Inflammatory macrophage (primary cell): ENCODE measurements at regions not wholly inside any gene's neighbourhood (a gene's known extent, or its start where the extent isn't known, plus 50 kb on each side); places are given as distances from the start of the nearest gene placed in this dataset.
A peak's percentile ranks its signal among the peaks of the same experiment; 100 is the strongest.
"Not testable (repeated sequence)": the region's sequence is repeated elsewhere in the genome, so short reads cannot be mapped to it uniquely, and the experiment has no call there.

Experiments
- DNase-seq, 2 donors: peaks; one replicate each; pipeline ENCODE4 v3.0.0-alpha.2; 2020 to 2022

DNA sequence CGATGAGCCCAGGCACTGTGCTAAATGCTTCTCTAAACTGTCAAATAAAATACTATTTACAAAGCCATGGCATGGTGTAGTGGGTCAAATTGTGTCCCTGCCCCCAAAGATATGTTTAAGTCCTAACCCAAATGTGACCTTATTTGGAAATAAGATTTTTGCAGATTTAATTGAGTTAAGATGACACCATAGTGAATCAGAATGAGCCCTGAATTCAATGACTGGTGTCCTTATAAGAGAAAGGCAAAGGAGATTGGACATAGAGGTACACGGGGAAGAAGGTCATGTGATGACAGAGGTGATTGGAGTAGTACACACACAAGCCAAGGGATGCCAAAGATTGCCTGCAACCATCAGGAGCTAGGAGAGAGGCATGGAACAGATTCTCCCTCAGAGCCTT is 121.6 kb upstream of the VEPH1 start:
- DNase-seq, result no peak

DNA sequence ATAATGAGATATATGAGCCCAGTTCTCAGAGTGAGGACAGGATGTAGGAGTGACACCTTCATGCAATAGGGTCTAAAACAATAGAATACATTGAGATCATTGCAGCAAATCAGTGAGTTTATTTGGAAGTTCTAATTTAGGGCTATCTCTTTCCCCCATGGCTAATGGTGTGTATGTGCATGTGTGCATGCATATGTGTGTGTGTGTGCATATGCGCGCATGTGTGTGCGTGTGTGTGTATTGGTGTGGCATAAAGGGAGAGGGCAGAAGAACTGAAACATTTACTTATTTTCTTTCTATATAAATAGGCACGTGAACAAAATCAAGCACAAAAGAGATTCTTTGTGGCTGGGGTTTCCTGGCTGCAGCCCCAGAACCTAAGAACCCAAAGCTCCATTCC is 115.7 kb upstream of the VEPH1 start:
- no peak for DNase-seq

DNA sequence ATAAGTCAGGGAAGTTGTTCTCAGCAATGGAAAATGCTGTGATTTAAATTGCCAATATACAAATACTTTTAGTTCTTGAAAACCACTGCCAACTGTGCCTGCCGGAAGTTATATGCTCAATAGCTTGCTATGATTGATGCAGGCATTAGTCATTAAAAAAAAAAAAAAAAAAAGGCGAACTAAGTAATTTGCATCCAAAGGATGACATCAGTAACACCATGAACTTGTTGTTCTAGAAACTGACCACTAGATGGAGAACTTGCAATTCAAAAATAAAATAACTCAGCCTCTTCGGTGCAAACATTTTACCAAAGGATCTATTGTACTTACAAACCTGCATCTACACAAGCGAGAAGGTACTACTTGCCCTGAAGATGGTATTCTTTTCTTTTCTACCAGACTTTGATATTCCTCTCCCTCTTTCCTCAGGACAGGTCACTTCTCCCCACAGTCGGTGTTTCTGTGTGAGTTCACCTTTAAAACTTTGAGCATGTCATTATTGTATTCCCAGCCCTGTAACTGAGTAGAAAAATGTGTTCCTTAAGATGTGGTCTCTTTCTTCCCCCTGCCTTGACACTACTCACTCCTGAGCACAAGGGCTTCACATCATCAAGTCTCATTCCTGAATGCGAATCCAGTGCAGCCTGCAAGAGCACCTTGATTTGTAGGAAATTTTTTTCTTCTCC is 115.0 kb upstream of the VEPH1 start:
- DNase-seq, result peak; percentile 54 to 84

DNA sequence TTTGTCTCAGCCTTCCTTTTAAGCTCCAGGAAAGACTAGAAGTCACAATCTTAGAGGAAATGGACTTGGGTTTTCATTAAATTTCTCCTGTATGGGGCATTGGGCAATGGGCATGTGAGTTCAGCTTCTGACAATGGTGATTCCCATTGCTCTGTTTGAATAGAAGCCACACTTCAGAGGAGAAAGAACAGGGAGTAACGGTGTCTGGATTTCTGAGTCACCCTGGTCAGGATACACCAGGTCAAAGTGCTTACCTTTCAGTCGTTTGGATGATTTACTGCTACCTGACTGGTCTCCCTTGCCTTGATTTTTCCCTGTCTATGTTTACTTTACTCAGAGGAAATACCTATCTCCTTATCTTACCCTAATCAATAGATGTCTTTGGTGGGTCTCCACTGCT is 111.7 kb upstream of the VEPH1 start:
- no peak for DNase-seq

DNA sequence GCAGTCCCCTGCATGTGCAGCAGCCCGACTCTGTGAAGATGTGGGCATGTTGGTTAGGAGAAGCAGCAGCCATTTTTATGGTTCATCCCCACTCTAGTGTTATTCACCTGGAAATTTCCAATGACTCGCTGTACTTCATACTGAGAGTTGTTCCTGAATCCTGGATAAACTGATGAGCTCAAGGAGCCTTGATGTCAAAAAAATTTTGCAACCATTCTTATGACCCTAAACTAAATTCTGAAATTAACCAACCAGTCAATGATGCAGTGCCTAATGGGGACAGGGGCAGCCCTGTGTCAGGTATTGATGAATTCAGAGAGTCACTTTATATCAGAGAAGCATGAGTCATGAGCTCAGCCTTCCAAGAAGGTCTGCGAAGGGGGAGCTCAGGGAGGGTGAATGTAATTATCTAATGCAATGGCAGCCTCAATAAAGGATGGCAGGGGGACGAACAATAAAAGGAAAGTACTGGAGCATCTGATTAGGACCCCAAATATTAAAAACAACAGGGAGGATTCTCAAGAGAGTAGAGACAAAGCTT is 108.4 kb upstream of the VEPH1 start:
- DNase-seq, result no peak

DNA sequence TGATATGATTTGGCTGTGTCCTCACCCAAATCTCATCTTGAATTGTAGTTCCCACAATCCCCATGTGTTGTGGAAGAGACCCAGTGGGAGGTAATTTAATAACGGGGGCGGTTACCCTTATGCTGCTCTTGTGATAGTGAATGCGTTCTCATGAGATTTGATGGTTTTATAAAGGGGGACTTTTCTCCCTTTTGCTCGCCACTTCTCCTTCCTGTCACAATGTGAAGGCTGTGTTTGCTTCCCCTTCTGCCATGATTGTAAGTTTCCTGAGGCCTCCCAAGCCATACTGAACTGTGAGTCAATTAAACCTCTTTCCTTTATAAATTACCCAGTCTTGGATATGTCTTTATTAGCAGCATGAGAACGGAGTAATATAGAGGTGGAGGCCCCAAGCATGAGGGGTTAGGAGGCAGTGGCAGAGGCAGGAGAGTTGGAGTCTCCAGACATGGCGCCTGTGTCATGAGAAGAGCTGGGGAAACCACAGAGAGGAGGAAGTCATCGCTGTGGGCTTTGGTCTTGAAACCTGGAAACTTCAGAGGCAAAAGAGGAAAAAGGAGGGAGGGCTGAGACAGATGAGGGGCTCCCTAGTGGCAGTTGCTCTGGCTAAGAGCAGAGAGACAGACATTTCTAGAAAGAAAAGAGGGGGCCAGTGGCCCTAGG is 107.8 kb upstream of the VEPH1 start:
- DNase-seq, result peak in 1 of 2 donors; percentile 6

DNA sequence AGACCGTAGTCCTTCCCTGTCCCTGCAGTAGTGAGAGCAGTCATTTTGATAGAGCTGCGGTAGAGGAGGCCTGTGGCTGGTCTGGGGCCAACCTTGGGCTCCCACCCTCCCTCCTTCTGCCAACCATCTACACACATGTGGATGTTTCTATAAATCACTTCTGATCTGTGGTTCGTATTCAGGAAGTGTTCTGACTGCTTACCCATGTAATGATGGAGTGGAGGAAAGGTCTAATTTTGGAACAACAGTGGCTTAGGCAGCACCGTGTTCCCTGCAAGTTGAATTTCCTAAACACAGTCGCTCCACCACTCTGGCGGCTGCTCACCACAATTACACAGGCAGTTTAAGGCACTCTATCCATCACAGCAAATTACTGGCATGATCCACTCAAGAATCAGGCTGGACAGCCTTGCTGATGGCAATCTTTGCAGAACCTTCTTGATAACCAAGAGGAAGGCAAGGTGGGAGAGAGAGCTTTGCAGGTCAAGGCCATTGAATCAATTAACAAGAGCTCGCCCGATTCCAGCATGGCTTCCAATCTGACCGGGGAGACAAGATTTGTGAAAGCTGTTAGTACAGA is 104.7 kb upstream of the VEPH1 start:
- DNase-seq, result no peak

DNA sequence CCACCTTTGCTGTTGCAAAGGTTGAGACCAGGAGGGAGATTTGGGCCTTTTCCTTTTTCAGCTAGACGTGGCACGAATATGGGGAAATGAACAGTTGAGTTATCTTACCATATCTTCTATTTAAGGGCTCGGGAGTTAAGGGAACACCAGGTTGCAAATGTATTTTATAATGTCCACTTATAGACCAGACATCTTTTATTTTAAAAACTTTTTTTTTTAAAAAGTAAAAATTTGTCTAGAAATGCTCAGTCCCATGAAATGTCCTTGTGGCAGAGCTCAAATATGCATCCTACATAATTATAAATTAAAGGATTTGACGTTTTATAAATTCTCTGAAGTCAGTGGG is 103.6 kb upstream of the VEPH1 start:
- DNase-seq, result no peak

DNA sequence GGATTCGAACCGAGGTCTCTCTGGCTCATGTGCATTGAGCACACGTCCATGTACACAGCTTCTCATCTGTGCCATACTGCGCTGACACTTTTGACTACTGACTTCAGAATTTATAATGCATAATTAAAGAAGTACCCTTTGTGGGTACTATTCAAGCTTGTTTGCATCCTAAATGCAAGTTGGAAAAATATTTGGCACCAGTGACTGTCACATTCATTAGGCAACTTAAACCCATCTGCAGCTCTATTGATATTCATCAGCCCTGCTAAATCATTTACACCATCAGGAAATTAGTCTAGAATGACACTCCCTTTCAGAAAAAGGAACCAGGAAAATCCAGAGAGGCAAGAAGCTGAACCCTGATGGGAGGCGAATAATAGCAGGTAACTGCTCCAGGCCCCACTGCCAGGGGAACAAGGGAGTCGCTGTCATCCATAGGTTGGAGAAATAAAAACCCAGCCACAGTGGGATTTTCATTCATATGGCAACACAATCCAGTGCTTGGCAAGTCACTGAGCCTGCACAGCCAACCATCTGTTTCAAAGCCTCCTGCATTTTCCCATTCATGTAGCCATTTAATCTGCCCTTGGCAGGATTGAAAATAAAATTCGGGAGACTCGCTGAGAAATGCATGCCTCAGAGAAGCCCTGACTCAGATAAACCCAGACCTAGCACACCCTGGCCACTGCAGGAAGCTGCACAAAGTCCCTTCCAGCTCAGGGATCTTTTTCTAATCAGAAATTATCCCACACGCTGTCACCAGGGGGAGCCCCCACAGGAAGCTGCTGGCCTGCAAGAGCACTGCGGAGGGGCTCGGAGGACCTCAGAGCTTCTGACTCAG is 103.0 kb upstream of the VEPH1 start:
- peak; percentile 42 to 53 for DNase-seq

DNA sequence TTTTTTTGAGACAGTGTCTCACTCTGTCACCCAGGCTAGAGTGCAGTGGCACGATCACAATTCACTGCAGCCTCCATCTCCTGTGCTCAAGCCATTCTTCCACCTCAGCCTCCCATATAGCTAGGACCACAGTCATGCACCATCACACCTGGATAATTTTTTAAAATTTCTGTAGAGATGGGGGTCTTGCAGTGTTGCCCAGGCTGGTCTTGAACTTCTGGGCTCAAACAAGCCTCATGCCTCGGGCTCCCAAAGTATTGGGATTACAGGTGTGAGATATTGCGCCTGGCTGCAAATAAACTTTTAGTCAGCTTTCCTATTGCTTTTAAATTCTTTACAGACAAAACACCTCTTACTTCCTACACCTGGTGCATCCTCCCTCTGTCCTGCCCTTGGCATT is 102.1 kb upstream of the VEPH1 start:
- no peak for DNase-seq

DNA sequence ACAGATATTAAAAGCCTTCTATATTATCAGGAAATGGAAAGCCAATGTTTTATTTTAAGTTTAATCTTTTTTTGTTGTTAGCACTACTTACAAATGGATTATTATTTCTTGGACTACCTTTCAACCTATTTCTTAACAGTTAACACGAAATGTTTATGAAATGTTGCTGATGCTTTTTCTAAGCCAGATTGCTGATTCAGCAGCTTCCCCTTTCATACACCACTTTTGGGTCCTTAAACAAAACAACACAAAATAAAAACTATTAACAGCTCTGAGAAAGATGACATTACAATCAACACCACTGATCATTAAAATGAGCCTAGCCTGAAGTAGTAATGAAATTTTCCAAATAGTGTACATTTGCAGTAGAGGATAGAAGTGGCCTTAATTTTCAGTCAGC is 99.2 kb upstream of the VEPH1 start:
- DNase-seq, result no peak

DNA sequence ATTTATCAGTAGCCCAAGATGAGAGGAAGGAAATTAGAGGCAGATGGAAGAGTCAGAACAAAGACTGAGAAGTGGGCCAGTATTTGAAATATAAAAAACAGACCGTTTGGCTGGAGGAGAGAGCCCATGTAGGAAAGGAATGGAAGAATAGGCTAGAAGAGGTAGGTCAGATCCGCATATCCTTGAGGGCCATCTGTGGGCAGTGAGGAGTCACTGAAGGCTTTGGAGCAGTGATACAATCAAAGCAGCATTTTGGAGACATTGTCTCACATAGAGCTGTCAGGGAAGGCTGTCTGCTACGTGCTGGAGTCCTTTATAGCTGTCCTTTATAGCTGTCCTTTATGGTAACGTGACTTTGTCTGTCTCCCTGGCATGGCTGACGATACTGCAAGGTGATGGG is 92.0 kb upstream of the VEPH1 start:
- DNase-seq, result no peak

DNA sequence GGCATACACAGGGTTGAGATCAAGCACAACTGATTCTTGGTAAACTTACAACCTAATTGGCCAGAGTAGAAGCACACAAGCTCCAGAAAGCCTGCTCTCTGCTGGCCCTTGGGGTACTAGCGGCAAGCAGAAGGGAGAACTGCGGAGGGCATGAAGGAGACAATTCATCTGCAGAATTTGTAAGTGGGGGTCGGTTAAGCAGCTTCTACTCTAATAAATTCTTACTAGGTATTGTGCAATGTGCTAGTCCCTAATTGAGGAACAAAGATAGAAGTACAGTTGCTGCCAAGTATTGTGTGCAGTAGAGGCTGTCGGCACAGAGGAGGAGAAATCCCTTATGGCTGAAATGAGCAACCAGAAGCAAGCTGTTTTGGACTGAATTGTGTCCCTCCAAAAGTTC is 91.2 kb upstream of the VEPH1 start:
- DNase-seq, result no peak

DNA sequence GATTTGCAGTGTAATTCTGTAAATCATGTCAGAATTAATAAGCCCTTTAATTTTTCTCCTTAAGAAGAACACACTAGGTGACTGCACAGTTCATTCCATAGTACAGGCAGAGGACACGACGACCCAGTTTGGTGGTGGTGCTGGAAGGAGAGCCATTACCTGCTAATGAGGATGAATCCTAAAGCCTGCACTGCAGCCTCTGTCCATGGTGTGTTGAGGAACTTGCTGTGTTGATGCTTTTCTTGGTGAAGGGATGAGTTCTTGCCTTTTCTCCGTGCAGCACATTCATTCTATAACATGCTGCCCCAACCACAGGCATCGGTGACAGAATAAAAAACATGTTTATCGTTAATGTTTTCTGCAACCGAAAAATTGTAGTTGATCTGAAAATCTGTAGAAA is 89.6 kb upstream of the VEPH1 start:
- DNase-seq, result no peak

DNA sequence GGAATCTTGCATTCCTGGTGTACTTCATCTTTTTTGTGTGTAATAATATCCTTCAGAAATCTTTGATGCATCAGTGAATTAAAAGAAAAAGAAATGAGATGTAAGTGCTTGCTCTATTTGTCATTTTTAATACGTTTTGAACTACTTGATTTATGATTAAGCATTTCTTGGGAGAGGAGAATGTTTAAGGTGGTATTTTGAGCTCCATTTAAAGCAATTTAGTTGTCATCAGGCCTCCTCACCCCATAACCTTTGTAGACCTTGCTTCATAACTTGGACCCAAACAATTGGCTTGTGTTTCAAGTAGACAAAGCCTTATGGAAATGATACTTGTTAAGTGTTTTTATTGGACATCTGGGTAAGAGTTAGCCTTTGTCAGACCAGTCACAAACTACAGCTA is 87.1 kb upstream of the VEPH1 start:
- no peak for DNase-seq

DNA sequence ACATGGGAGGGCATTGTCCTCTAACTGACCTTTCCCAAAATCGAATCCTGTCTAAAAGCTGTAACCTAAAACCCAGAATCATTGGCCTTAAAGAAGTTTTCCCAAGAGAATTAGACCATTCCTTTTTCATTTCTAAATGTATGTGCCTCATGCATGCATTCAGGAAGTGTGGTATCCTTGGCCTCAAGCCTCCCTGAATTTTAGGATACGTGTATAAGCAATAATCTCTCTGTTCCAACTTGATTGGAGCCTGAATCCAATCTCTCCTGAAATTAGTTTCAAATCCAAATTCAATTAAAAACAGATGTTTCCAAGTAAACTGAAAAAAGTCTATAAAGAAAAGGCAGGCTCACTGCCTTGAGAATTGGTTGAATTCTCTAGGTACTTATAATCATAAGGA is 86.0 kb upstream of the VEPH1 start:
- no peak for DNase-seq

DNA sequence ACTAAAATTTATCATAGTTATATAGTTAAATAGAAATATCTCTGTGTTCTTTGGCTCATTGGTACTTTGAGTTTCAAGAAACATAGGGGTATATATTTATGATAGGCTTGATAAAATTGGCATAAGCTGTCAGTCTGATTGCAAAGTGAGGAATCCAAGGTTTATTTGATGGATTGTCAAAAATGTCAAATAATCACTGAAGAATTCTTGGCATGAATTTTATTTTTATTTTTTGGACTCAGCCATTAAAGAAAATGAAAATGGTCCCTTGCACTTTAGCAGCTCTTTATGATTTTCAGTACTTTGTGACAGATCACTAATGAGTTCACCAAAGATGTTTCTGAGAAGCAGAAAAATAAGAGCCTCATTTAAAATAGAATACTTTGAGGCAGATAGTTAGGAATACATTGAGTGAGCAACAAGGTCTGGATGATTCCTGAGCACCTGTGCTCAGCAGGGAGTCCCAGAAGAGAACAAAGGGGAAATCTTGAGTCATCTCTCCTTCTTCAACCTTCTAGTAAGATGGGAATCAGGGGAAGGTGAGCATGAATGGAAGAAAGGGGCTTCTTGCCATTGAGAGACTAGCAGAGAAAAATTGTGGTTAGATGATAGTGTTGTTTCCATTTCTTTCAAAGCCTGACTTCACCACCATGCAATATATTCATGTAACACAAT is 85.3 kb upstream of the VEPH1 start:
- no peak for DNase-seq

DNA sequence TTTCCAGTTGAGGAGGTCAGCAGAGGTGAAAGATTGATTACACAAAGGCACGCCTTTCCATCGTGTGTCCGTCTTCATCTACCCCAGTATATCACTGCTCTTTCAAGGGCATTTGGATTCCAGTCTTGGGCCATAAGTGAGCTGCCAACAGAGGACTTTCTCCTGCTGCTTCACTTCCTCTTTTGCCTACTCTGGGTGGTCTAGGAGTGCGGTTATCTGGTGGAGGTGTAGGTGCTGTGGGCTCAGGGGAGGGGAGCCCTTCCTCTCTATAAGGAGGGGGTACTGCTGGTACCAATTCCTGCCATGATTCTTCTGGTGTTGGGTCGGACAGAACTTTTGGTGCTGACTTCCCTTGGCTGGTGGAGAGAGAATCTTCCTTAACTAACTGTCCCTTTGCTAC is 83.1 kb upstream of the VEPH1 start:
- DNase-seq, result no peak

DNA sequence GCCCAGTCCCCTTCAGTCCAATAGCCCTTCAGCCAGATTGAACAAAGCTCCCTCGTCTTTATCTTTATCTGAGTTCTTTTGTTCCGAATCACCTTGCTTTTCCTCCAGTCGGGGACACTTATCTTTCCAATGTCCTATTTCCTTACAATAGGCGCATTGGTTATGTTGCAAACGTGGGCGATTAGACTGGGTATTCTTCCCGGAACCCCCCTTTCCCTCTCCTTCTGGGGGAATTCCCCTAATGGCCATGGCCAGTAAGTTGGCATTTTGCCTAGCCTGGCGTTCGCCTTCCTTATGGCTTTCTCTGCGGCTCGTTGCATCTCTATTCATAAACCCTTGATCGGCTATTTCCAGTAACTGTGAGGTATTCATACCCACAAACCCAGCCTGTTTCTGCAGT is 82.2 kb upstream of the VEPH1 start:
- DNase-seq, result no peak

DNA sequence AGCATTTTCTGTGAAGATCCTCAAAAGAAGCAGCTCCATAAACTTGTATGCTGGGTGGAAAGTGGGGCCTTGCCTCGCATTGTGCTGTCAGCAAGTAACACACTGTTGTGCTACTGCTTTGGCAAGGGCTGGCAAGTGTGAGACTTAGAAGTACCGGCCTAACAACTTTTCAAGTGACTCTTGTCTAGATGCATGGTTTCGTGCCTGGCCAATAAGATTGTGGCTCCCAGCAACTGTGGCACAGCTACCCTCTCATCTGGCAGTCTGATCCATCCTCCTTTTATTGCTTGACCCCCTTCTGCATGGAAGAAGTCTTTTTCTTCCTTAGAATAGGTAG is 79.4 kb upstream of the VEPH1 start:
- no peak for DNase-seq

DNA sequence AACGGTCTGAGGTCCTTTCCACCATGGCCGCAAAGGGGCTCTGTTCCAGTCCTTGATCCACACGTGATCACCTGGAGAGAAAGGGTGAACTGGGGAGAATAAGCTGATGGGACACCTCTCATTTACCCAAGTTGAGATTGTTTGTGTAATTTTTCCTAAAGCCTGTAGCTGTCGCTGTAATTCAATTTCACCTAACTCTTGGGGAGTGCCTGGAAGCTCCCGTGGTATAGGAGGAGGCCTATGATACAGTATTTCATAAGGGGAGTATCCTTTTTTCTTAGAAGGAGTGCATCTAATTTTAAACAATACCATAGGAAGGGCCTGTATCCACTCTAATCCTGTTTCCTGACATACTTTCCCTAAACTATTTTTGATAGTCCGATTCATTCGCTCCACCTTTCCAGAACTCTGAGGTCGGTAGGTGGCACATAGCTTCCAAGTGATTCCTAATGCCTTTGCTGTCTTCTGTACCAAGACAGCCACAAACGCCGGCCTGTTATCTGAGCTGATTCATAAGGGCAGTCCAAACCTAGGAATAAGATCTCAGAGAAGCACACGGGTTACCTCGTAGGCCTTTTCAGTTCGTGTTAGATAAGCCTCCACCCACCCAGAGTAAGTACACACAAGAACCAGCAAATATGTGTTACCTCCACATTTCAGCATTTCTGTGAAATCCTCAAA is 78.9 kb upstream of the VEPH1 start:
- DNase-seq, result not testable (repeated sequence)

DNA sequence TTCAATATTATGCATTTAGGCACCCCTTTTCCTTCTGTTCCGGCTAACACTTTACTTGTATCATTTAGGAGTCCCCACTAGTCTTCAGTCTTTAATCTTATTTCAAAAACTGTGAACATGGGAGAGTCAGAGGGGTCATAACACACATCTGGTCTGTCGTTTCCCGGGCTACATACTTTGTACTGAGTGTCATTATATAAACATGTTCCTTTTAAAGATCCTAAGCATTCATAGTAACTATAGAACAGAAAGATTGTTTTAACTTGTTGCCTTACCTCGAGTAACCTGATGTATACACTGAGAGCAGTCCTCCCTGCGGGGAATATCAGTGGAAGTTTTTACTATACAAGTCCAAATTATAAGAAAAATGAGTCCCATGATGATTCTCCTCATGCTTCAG is 78.2 kb upstream of the VEPH1 start:
- DNase-seq, result no peak
